ENCODE measurements at regions not wholly inside any gene's neighbourhood (a gene's known extent, or its start where the extent isn't known, plus 50 kb on each side); places are given as distances from the start of the nearest gene placed in this dataset.

DNA sequence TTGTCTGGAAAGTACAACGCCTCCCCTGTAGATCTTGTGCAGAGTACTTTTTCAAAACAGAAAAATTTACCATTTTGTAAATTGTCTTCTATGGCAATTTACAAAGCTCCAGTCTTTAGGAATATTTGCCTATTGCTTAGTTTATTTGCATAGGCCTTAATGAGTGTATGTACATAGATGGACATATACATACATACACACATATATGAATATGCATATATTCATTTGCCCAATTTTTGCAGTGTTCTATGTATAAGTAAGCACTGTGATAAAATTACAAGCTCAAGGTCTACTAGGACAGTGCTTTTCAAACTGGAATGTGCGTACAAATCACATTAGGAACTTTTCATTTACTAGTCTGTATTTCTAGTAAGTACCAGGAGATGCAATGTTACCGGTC lies 301.3 kb upstream of the SMARCA2 start:
- DNase-seq = no peak

DNA sequence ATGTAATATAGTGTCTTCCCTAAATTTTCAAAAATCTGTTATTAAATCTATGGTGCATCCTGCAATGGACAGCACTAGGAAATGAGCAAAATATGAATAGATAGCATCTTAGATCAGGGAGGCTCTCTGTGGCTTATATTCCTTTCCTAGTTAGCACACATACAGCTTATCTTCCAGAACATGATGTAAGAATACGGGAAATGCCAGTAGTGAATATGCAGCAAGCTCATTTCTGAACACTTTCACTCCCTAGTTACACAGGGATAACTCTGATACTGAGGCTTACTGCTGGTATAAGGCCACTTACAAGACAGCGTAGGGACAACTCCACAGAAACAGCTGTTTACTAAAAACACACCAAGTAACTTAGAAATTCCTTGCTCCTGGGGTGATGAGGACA lies 297.3 kb upstream of the SMARCA2 start:
- DNase-seq = no peak

- no peak for DNase-seq
Observed at GRCh38 chr9:1718836-1719235, 296.3 kb upstream of the SMARCA2 start.

- no peak for DNase-seq
Observed at GRCh38 chr9:1721196-1721595, 294.0 kb upstream of the SMARCA2 start.

- DNase-seq = no peak
Observed at GRCh38 chr9:1722404-1722803, 292.7 kb upstream of the SMARCA2 start.

GRCh38 chr9:1723522-1724015 lies 291.6 kb upstream of the SMARCA2 start:
- DNase-seq = no peak

GRCh38 chr9:1726993-1727759 lies 288.0 kb upstream of the SMARCA2 start:
- DNase-seq = no peak

DNA sequence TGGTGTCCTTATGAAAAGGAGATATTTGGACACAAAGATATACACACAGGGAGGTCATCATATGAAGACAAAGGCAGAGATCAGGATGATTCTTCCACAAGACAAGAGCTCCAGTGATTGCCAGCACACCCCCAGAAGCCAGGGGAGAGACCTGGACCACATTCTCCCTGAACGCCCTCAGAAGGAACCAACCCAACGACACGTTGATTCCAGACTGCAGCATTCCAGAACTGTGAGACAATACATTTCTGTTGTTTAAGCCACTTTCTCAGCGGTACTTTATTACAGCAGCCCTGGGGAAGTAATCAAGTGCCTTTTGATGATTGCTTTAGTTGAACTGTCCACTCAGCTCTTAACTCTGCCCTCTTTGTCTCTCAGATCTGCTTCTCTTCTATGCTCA lies 285.5 kb upstream of the SMARCA2 start:
- no peak for DNase-seq

- no peak for DNase-seq
Observed at GRCh38 chr9:1732670-1733069, 282.5 kb upstream of the SMARCA2 start.

- no peak for DNase-seq
Observed at GRCh38 chr9:1738511-1739100, 276.5 kb upstream of the SMARCA2 start.

- DNase-seq = no peak
Observed at GRCh38 chr9:1743121-1743960, 271.8 kb upstream of the SMARCA2 start.

- DNase-seq = no peak
Observed at GRCh38 chr9:1745980-1746379, 269.2 kb upstream of the SMARCA2 start.

- no peak for DNase-seq
Observed at GRCh38 chr9:1747417-1747967, 267.7 kb upstream of the SMARCA2 start.

DNA sequence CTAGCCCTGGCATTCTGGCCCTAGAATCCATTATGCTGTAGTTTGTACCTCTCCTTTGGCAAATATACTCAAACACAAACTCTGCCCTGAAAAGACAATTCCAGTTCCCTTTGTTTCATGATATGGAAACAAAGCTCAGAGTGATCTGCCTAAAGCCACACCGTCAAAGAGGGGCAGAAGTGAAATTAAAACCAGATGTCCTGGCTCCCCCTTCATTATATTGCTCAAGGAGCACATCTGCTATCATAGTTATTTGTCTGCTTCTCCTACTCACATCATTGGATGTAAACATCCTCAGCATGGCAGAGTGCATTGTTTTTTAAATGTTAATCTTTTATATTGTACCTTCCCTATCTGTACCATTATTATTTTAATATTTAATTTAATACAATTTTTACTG lies 266.7 kb upstream of the SMARCA2 start:
- DNase-seq = no peak

DNA sequence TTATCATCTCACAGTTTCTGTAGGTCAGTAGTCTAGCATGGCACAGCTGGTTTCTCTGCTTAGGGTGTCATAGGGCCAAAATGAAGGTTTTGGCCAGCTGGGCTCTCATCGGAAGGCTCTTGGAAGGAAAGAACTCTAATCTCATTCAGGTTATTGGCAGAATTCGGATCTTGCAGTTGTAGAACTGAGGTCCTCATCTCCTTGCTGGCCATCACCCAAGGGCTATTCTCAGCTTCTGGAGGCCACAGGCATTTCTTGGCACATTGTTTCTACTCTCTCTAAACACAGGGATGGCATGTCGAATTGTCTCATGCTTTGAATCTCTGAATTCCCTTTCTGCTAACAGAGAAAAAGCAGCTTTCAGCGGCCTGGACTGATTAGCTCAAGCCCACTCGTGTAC lies 258.0 kb upstream of the SMARCA2 start:
- no peak for DNase-seq

- no peak for DNase-seq
Observed at GRCh38 chr9:1759009-1759408, 256.1 kb upstream of the SMARCA2 start.

DNA sequence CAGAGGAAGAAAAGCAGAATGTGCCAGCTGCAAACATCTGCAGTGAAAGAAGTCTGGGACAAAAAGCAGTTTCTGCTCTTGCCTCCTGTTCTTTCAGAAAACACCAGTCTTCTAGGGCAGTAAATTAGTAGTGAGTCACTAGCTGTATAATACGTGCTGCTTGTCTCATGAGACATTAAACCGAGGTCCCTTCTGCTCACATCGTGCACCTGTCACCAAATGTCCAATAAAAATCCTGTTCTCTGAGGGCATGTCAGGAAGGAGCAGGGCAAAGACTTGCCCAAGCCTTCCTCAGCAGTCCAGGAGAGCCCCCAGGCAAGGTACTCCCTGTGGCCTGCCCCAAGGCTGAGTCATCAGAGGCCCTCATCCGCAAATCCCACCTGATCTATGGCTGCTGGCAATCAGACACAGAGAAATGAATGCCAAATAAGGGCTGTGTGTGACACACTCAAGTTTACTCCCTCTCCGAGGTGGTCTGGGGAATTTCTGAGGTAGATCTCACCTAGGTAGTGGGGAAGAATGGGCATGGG lies 255.3 kb upstream of the SMARCA2 start:
- no peak for DNase-seq

DNA sequence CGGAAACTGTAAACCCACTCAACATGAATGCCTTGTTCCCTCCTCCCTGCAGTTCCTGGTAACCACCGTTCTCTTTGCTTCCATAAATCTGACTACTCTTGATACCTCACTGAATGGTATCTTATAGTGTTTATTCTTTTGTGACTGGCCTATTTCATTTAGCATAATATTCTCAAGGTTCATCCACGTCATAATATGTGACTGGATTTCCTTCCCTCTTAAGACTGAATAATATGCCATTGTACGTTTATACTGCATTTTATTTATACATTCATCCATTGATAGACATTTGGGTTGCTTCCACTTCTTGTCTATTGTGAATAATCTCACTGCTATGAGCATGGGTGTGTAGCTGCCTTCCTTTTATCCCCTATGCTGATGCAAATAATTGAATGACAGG lies 253.3 kb upstream of the SMARCA2 start:
- no peak for DNase-seq

DNA sequence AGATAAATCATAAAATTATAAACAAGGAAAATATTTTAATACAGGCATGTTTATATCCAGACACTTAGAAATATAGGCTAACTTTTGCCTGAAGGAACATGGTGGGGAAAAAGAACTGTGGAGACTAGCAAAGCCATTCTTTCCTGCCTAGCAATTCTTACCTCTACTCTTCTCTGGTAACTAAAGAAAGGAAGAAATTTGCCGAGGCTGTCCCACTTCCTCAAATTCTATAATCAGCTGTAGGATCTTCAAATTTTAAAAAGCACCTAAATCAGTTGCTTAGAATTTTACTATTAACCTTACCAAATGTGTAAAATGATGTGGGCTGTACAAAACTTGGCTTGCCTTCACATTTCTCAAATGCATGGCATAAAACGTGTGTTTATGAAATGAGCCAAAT lies 249.1 kb upstream of the SMARCA2 start:
- DNase-seq = no peak

GRCh38 chr9:1768561-1768960 lies 246.6 kb upstream of the SMARCA2 start:
- DNase-seq = no peak

- DNase-seq = no peak
Observed at GRCh38 chr9:1771094-1771789, 243.9 kb upstream of the SMARCA2 start.

- no peak for DNase-seq
Observed at GRCh38 chr9:1775230-1775629, 239.9 kb upstream of the SMARCA2 start.

DNA sequence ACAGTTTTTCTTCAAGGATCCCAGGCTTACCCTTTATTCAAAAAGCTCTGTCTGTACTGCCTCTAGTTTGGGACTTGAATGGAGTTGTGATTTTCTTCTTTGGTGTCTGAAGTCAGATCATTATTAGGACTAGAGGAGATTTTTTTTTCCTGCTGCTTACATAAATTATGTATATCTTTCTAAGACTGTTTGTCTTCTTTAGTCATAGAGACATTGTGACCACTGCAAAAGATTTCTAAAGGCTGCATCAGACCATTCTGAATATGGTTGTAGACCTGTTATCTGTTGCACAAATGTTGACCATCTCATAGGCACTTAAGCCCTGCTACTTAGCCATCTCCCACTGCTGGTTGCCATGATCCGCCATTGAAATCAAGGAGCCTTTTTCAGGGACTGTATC lies 238.5 kb upstream of the SMARCA2 start:
- no peak for DNase-seq
